Glutamatergic neuron (in vitro differentiated cells): ENCODE measurements at regions not wholly inside any gene's neighbourhood (a gene's known extent, or its start where the extent isn't known, plus 50 kb on each side); places are given as distances from the start of the nearest gene placed in this dataset.

Source experiments
- DNase-seq: peaks from one replicate; pipeline ENCODE4 v3.0.0; 2022
- H3K27ac Mint-ChIP-seq: one replicate; pipeline ENCODE4 v1.8.0; 2020; ENCODE audit warnings: mild to moderate bottlenecking, mixed read lengths, inconsistent platforms; ENCODE audit not compliant: unreplicated experiment
- H3K27me3 Mint-ChIP-seq: one replicate; pipeline ENCODE4 v1.8.0; 2020; ENCODE audit warnings: mild to moderate bottlenecking, moderate library complexity, mixed read lengths, inconsistent platforms; ENCODE audit not compliant: unreplicated experiment
- H3K36me3 Mint-ChIP-seq: one replicate; pipeline ENCODE4 v1.8.0; 2020; ENCODE audit warnings: mild to moderate bottlenecking, mixed read lengths, inconsistent platforms; ENCODE audit not compliant: unreplicated experiment
- H3K4me1 Mint-ChIP-seq: one replicate; pipeline ENCODE4 v1.8.0; 2020; ENCODE audit warnings: mild to moderate bottlenecking, low read depth, mixed read lengths, inconsistent platforms; ENCODE audit not compliant: unreplicated experiment
- H3K4me3 Mint-ChIP-seq: one replicate; pipeline ENCODE4 v1.8.0; 2020; ENCODE audit warnings: mild to moderate bottlenecking, mixed read lengths, inconsistent platforms; ENCODE audit not compliant: unreplicated experiment
- H3K9me3 Mint-ChIP-seq: one replicate; pipeline ENCODE4 v1.8.0; 2020; ENCODE audit warnings: mild to moderate bottlenecking, moderate library complexity, mixed read lengths, inconsistent platforms; ENCODE audit not compliant: unreplicated experiment
- TF ChIP-seq, protein P1 (sequence below): fragments of 200-600 bp; sonication (generic); IDR thresholded peaks from one replicate; pipeline ENCODE4 v1.5.0; 2021; ENCODE audit not compliant: partially characterized antibody, unreplicated experiment

DNA sequence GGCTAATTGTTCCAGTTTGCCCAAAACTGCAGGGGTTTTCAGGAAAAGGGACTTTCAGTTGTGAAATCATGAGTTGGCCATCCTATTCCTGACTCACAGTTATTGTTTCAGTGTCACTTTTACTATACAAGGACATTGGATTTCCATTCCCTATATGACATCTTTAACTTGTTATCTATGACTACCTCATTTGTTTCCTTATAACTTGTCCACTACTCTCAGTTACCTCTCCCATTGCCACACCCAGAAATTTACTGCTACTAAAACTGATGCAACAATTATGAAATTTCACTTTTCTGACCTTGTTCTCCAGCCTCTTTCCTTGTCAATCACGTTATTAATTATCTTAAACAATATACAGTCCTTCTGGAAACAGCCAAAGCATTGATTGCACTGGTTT is 116.5 kb upstream of the ZNF804A start:
- DNase-seq = no peak
- Mint-ChIP-seq H3K27ac (no peak overlapping the region), H3K4me3 (no peak overlapping the region), H3K9me3 (no peaks in the 10 kb centered on the region), H3K27me3 (no peaks in the 10 kb centered on the region), H3K36me3 (no peaks in the 10 kb centered on the region), H3K4me1 (no peaks in the 10 kb centered on the region)
- TF ChIP-seq, protein P1, sequence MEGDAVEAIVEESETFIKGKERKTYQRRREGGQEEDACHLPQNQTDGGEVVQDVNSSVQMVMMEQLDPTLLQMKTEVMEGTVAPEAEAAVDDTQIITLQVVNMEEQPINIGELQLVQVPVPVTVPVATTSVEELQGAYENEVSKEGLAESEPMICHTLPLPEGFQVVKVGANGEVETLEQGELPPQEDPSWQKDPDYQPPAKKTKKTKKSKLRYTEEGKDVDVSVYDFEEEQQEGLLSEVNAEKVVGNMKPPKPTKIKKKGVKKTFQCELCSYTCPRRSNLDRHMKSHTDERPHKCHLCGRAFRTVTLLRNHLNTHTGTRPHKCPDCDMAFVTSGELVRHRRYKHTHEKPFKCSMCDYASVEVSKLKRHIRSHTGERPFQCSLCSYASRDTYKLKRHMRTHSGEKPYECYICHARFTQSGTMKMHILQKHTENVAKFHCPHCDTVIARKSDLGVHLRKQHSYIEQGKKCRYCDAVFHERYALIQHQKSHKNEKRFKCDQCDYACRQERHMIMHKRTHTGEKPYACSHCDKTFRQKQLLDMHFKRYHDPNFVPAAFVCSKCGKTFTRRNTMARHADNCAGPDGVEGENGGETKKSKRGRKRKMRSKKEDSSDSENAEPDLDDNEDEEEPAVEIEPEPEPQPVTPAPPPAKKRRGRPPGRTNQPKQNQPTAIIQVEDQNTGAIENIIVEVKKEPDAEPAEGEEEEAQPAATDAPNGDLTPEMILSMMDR = no peak

DNA sequence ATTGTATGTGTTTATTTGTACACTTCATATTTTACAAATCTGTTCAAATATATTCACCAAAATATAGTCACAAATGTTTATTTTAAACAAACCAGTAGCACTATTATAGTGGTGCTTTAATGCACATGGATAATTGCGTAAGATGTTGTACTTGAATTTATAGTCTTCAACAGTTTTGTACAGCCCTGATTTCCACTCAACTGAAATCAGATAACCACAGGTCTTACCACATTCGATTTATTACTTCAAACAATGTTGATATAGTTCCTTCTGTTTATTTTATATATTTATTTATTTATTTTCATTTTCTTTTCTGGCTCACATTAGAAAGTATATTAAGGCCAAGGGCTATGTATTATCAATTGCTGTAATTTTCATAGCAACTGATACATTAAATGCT is 99.4 kb upstream of the ZNF804A start:
- Mint-ChIP-seq H3K27ac (no peak overlapping the region), H3K27me3 (no peaks in the 10 kb centered on the region), H3K4me3 (no peak overlapping the region), H3K4me1 (no peaks in the 10 kb centered on the region), H3K36me3 (no peaks in the 10 kb centered on the region), H3K9me3 (no peaks in the 10 kb centered on the region)
- TF ChIP-seq, protein P1 = no peak
- DNase-seq = no peak

DNA sequence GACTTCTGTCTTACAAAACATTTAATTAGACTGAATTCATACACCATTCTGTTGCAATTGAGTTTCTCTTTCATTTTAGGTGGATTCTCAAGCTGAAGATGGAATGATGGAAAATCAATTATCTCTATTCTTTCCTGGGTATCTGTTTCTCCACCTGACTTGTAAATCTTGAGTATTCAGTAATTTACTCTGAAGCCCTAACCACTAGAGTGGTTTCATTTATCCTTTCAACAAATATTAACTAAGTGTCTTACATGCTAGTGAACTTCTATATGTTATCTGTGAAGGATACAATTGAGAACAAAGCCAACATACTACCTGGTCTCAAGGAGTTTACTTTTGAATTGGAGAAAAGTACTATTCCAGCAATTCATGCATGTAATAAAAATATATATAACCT is 94.1 kb upstream of the ZNF804A start:
- DNase-seq = no peak
- Mint-ChIP-seq H3K36me3 (no peaks in the 10 kb centered on the region), H3K4me3 (no peak overlapping the region), H3K9me3 (no peaks in the 10 kb centered on the region), H3K27ac (no peak overlapping the region), H3K4me1 (no peaks in the 10 kb centered on the region), H3K27me3 (no peaks in the 10 kb centered on the region)
- TF ChIP-seq, protein P1 = no peak

DNA sequence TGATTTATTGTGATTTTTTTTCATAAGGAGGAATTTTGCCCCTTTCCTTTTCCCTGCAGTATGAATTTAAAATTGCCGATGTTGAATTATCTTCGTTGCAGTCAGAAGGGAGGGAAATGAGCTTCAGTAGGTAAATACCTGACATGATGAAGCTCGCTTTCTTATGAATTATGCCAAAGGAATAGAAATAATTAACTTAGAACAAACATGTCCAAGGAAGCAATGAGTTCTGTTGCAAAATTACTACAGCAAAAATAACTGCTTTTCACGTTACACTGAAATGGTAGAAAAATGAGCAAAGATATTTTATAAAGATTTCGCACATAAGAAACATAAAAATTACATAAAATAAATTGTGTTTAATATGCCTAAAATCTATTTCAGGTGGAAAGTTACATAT is 91.1 kb upstream of the ZNF804A start:
- no peak for DNase-seq
- H3K4me1 Mint-ChIP-seq = no peaks in the 10 kb centered on the region
- no peak overlapping the region for H3K4me3 Mint-ChIP-seq
- H3K27me3 Mint-ChIP-seq = no peaks in the 10 kb centered on the region
- no peak overlapping the region for H3K27ac Mint-ChIP-seq
- no peaks in the 10 kb centered on the region for H3K9me3 Mint-ChIP-seq
- H3K36me3 Mint-ChIP-seq = no peaks in the 10 kb centered on the region
- TF ChIP-seq, protein P1 = no peak

DNA sequence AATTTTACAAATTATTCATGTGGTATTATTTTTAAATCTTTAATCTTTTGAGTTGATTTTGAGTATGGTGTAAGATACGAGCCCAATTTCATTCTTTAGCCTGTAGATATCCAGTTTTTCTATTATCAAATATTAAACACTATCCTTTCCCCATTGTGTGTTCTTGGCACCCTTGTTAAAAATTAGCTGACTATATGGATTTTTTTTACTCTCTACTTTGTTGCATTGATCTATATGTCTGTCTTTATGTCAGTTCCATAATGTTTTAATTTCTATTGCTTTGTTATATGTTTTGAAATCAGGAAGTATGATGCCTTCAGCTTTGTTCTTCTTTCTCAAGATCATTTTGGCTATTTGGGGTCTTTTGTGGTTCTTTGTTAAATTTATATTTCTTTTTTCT is 80.9 kb upstream of the ZNF804A start:
- TF ChIP-seq, protein P1 = no peak
- Mint-ChIP-seq H3K27ac (no peak overlapping the region), H3K27me3 (no peaks in the 10 kb centered on the region), H3K4me3 (no peak overlapping the region), H3K36me3 (no peaks in the 10 kb centered on the region), H3K9me3 (no peaks in the 10 kb centered on the region), H3K4me1 (no peaks in the 10 kb centered on the region)
- no peak for DNase-seq
